ENCODE measurements at regions not wholly inside any gene's neighbourhood (a gene's known extent, or its start where the extent isn't known, plus 50 kb on each side); places are given as distances from the start of the nearest gene placed in this dataset.

GRCh38 chr2:18645315-18645714 is 55.9 kb upstream of the NT5C1B start:
- H3K27me3 ChIP-seq (ENCODE audit: control insufficient read depth in 2 of 2, insufficient read depth in 1 of 2, low read length in 1 of 2): no peaks in the 10 kb centered on the region

DNA sequence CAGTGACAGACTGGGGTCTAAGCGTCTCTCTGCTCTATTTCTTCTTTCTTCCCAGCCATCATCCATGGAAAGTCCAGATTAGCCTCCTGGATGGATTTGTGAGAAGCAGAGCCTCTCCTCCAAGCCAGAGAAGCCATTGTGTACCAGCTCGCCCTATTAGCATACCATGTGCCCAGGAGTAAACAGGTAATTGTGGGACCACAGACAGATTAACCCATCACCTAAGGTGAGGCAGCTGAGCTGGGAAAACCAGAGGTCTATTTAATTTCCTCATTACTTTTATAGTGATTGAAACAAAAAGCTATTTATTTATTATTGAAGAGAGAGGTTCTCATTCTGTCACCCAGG is 54.7 kb upstream of the NT5C1B start:
- Histone ChIP-seq H3K36me3 (ENCODE audit: control insufficient read depth in 2 of 2, insufficient read depth in 2 of 2, low read length in 1 of 2) (no peaks in the 10 kb centered on the region), H3K27me3 (ENCODE audit: control insufficient read depth in 2 of 2, insufficient read depth in 1 of 2, low read length in 1 of 2) (no peaks in the 10 kb centered on the region), H3K4me3 (ENCODE audit: low read length in 2 of 2) (no peak overlapping the region), H3K4me1 (ENCODE audit: control insufficient read depth in 2 of 2, insufficient read depth in 2 of 2, low read length in 2 of 2) (no peaks in the 10 kb centered on the region), H3K27ac (ENCODE audit: low read depth in 1 of 2, low read length in 1 of 2) (no peak overlapping the region), H3K9me3 (ENCODE audit: control insufficient read depth in 2 of 2, insufficient read depth in 1 of 2, low read length in 1 of 2) (peaks cover 0 to 2% of the 10 kb centered on the region in 2 donors)
- DNase-seq (ENCODE audit: low read depth in 6 of 9, low spot score in 9 of 9): no peak
- WGBS: 98% methylated on average over 2 of the region's 2 CpGs

More at GRCh38 chr2:18645315-18645714, 55.9 kb upstream of the NT5C1B start:
- DNase-seq (ENCODE audit: low read depth in 6 of 9, low spot score in 9 of 9): no peak
- Histone ChIP-seq H3K36me3 (ENCODE audit: control insufficient read depth in 2 of 2, insufficient read depth in 2 of 2, low read length in 1 of 2) (no peaks in the 10 kb centered on the region), H3K4me1 (ENCODE audit: control insufficient read depth in 2 of 2, insufficient read depth in 2 of 2, low read length in 2 of 2) (no peaks in the 10 kb centered on the region), H3K9me3 (ENCODE audit: control insufficient read depth in 2 of 2, insufficient read depth in 1 of 2, low read length in 1 of 2) (no peaks in the 10 kb centered on the region), H3K4me3 (ENCODE audit: low read length in 2 of 2) (no peak overlapping the region), H3K27ac (ENCODE audit: low read depth in 1 of 2, low read length in 1 of 2) (no peak overlapping the region)

DNA sequence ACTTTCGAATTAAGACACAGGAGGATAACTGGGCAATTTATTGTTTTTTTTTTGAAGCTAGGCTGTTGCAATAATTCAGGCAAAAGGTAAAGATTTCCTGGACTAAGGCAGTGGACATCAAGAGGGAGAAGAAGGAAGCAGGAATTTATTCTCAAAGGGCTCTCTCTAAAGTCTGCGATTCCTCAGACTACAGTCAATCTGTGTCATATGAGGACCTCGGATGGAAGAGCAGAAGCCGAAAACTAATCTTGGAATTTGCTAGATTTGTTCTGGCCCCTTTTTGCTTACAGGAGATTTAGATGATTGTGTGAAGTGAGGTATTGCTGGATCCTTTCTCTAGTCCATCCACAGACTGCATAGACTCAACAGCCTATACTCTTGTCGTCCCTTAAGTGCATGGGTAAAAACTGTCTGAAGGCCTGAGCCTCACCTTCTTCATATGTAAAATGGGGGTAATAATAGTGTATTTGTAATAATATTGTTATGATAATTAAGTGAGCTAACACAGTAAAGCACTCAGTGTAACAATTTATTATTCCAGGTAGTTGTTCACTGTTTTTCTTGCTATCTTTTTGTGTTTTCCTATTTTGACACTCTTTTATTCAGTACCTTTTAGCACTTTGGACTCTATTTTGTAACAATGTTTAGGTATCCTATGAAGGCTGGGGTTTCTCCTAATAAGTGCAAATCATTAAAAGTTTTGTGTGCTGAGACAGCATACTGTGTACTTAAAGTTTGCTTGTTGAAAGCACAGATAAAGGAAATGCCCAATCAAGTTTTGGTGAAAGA is 54.2 kb upstream of the NT5C1B start:
- no peak for DNase-seq (ENCODE audit: low read depth in 6 of 9, low spot score in 9 of 9)
- 96% methylated on average over 5 of the region's 5 CpGs for WGBS
- Histone ChIP-seq H3K36me3 (ENCODE audit: control insufficient read depth in 2 of 2, insufficient read depth in 2 of 2, low read length in 1 of 2) (no peaks in the 10 kb centered on the region), H3K27me3 (ENCODE audit: control insufficient read depth in 2 of 2, insufficient read depth in 1 of 2, low read length in 1 of 2) (no peaks in the 10 kb centered on the region), H3K4me1 (ENCODE audit: control insufficient read depth in 2 of 2, insufficient read depth in 2 of 2, low read length in 2 of 2) (no peaks in the 10 kb centered on the region), H3K4me3 (ENCODE audit: low read length in 2 of 2) (no peak overlapping the region), H3K27ac (ENCODE audit: low read depth in 1 of 2, low read length in 1 of 2) (no peak overlapping the region), H3K9me3 (ENCODE audit: control insufficient read depth in 2 of 2, insufficient read depth in 1 of 2, low read length in 1 of 2) (peaks cover 0 to 2% of the 10 kb centered on the region in 2 donors)

- DNase-seq (ENCODE audit: low read depth in 6 of 9, low spot score in 9 of 9): no peak
- no peak overlapping the region for H3K27ac ChIP-seq (ENCODE audit: low read depth in 1 of 2, low read length in 1 of 2)
- peaks cover 0 to 2% of the 10 kb centered on the region in 2 donors for H3K9me3 ChIP-seq (ENCODE audit: control insufficient read depth in 2 of 2, insufficient read depth in 1 of 2, low read length in 1 of 2)
- H3K27me3 ChIP-seq (ENCODE audit: control insufficient read depth in 2 of 2, insufficient read depth in 1 of 2, low read length in 1 of 2): no peaks in the 10 kb centered on the region
- H3K4me1 ChIP-seq (ENCODE audit: control insufficient read depth in 2 of 2, insufficient read depth in 2 of 2, low read length in 2 of 2): no peaks in the 10 kb centered on the region
- H3K36me3 ChIP-seq (ENCODE audit: control insufficient read depth in 2 of 2, insufficient read depth in 2 of 2, low read length in 1 of 2): no peaks in the 10 kb centered on the region
- no peak overlapping the region for H3K4me3 ChIP-seq (ENCODE audit: low read length in 2 of 2)
These were observed 52.5 kb upstream of the NT5C1B start for GRCh38 chr2:18641823-18642222.

- H3K36me3 ChIP-seq (ENCODE audit: control insufficient read depth in 2 of 2, insufficient read depth in 2 of 2, low read length in 1 of 2): no peaks in the 10 kb centered on the region
- peaks cover 0 to 2% of the 10 kb centered on the region in 2 donors for H3K9me3 ChIP-seq (ENCODE audit: control insufficient read depth in 2 of 2, insufficient read depth in 1 of 2, low read length in 1 of 2)
- no peaks in the 10 kb centered on the region for H3K4me1 ChIP-seq (ENCODE audit: control insufficient read depth in 2 of 2, insufficient read depth in 2 of 2, low read length in 2 of 2)
- no peak for DNase-seq (ENCODE audit: low read depth in 6 of 9, low spot score in 9 of 9)
- 93% methylated on average over 8 of the region's 8 CpGs for WGBS
- H3K4me3 ChIP-seq (ENCODE audit: low read length in 2 of 2): no peak overlapping the region
- no peak overlapping the region for H3K27ac ChIP-seq (ENCODE audit: low read depth in 1 of 2, low read length in 1 of 2)
- no peaks in the 10 kb centered on the region for H3K27me3 ChIP-seq (ENCODE audit: control insufficient read depth in 2 of 2, insufficient read depth in 1 of 2, low read length in 1 of 2)
These were observed 50.5 kb upstream of the NT5C1B start for GRCh38 chr2:18639756-18640453.
